HG03135 (cell line): ENCODE measurements at regions not wholly inside any gene's neighbourhood (a gene's known extent, or its start where the extent isn't known, plus 50 kb on each side); places are given as distances from the start of the nearest gene placed in this dataset.
"Not testable (repeated sequence)": the region's sequence is repeated elsewhere in the genome, so short reads cannot be mapped to it uniquely, and the experiment has no call there.

Source experiments
- ATAC-seq: cut with Tn5 transposase; IDR thresholded peaks from one replicate; pipeline ENCODE4 v1.9.1; 2021; ENCODE audit warnings: mild to moderate bottlenecking, moderate library complexity; ENCODE audit not compliant: unreplicated experiment

DNA sequence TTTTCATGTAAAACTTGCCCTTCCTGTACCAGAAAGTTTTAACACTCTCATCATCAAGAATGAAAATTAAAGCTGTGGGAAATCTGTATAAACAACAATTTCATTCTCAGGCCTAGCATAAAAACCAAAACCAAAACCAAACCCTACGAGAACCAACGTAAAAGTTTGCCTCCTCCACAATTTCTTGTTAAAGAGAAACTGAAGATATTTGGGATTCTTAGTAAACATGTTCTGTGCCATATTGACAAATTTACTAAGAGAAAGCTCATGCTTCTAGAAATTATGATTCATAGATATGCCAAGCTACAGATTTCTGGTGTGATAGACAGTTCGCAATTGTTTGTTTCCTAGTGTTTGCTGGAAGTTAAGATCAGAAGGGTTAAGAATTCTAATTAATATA is 801.0 kb upstream of the NUDT12 start:
- no peak for ATAC-seq

DNA sequence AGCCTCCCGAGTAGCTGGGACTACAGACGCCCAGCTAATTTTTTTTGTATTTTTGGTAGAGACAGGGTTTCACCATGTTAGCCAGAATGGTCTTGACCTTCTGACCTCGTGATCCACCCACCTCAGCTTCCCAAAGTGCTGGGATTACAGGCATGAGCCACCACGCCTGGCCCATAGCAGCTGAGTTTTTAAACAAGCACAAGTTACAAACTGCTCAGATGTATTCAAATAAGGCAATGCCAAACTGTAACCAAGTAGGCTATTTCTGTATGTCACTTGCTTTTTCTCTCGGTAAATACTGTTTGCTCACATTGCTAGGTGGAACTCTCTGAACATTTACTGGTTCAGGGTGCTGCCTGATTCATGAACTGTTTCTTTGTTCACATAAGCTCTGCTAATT is 799.3 kb upstream of the NUDT12 start:
- no peak for ATAC-seq

DNA sequence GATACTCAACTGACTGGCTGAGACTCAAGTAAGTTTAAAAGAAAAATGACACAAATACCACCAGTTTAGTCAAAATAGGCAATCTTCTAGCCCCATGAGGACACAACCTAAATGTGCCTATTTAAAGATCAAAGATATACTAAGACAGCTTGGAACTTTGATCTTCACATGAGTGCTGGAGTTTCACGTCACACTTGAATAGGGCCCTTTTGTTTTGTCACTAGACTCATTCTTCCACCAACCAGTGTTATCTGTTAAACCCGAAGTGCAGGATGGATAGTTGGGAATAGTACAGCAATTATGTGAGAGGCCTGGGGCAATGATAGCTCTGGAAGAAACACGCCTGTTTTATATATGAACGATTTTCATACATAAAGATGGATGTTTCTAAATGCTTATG is 792.8 kb upstream of the NUDT12 start:
- ATAC-seq: no peak

DNA sequence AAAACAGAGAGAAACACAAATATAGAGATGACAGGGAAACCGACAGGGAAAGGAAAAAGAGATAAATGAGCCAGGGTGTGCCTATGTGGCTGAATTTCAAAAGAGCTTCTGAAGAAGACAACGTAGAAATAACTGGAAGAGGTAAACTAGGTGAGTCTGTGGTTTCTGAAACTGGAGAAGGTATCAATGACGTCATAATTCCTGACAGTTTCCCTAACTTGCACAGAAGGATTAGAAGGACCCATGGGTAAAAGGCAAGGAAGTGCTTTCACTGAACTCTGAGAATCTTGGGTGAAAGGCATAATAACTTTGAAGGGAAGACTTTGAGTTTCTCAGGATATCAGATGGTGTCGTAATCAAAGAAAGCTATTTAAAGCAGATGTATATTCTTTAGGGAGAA is 790.8 kb upstream of the NUDT12 start:
- no peak for ATAC-seq

DNA sequence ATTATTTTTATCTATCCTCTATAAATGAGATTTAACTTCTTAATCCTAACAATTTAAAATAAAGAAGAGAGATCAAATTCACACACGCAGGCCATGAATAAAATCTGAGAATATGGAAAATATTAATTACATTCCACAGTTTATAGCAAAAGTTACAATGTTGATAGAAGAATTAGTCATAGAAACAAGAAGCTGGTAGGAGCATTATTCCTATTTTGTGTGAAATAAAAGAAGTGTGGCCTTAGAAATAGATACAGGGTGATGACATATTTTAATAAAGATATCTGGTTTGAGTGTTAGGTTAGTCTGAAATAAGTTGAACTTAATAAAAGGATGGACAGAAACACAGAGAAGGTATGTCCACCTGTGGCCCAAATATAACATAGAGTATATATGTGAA is 790.4 kb upstream of the NUDT12 start:
- no peak for ATAC-seq

DNA sequence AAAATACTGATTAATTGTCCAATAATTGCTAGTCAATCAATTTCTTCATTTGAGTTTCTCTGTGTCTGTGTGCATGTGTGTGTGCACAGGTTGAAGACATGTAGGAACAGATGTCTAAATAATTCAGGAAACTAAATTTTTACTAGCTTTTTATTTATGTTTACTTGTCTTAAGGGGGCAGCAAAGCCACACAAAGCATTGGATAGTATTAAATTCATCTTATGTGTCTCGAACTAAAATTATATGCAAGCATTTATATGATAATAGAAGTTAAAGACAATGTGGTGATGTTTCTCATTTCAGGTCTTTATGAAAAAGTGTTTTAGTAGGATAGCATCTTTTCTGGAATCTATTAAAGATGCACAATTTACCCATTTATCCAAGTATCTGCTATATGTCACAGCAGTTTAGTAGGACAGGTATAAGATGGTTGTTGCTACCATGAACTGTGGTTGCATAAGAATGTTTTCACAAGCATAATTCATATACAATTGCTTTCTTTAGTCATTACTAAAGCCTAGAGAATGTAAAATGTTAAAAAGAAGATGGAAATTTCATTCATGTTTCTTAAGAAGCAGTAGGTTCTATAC is 784.6 kb upstream of the NUDT12 start:
- no peak for ATAC-seq

DNA sequence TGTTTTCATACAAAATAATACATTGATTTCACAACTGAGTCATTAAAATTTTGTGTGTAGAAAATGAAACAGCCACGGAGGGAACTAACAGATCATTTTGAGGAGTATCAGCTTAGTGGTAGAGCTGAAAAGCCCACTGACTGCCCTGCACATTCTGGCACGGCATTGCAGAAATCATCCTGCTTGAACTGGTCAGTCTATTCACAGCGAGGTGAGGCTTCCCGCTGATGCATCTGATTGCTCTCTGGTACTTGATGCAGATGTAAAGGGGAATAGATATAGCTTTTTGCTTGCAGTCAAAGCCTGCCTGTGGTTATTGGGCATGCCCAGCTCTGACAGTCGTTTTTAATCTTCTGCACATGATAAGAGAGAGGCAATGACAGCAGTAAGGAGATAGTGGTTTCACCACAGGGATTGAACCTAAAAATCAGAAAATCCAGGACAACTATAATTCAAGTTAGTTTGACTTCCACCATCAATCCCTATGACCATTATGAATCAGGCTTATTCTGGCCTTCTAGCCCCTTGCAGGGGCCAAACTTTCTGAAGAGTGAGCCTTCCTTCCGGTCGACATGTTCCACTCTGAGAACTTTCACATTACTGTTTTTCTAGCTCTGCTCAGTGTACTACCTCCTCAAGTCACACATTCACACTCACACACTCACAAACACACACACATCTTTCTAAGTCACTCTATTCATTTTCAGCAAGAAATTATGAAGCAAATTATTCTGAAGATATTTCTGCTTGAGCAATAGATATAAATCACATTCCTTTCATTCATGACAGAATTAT is 782.8 kb upstream of the NUDT12 start:
- ATAC-seq: no peak

DNA sequence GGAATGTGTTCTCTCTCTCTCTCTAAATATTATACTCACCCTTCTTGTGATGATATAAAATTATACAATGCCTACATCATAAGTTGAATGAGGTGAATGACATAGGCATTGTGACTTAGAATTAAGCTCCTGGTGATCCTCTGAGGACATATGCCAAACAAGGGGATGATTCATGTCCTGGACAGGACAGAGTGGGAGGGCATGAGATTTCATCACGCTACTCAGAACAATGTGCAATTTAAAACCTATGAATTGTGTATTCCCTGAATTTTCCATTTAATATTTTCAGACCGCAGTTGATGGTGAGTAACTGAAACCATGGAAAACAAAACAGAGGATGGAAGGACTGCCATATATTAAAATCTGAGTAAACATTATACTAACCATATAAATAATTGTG is 782.2 kb upstream of the NUDT12 start:
- ATAC-seq: no peak

DNA sequence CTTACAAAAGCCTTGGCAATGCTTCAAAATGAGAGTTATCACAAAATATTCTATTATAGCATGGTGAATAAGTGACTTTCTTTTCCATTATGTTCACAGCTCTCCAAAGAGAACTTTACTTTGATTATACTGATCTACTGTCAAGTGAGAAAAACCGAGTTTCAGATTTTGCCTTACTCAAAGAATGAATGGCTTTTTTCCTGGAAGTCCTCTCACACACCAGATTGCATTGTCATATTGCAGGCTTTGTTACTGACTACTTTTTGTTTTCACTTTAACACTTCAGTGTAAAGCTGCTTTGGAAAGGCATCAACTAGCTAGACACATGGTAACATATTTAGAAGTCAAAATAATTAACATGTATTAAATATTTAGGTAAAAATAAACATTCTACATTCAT is 765.2 kb upstream of the NUDT12 start:
- ATAC-seq: no peak

DNA sequence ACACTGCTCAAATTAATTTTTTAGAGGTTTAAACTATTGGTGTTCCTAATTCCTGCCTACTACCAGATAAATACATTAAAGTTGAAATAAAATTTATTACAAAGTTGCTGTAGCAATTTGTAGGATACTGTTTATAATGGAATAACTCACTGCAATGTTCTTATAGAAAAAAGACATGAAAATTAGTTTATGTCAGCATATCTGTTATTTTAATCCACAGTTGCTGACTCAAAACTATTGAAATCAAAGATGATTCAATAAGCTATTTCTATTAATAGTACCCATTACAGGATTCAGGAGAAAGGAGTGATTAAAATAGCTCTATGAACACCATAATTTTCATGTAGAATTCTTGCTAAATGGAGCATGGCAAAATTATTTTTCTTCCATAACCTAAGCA is 764.4 kb upstream of the NUDT12 start:
- ATAC-seq: no peak

DNA sequence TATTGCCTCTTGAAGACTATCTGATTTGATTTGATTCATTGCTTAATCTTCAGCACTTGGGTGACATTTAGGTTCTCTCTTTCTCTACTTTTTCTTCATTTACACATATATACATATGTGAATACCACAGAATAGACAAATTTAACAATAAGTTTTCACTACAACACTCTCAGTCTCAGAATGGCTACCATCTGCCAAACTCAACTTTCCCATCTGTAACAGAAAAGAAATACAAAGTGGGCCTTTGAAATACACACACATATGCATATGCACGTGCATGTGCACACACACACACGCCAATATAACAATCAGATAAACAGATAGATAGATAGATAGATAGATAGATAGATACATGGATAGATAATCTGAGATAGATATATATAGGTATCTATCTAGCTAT is 762.8 kb upstream of the NUDT12 start:
- no peak for ATAC-seq

DNA sequence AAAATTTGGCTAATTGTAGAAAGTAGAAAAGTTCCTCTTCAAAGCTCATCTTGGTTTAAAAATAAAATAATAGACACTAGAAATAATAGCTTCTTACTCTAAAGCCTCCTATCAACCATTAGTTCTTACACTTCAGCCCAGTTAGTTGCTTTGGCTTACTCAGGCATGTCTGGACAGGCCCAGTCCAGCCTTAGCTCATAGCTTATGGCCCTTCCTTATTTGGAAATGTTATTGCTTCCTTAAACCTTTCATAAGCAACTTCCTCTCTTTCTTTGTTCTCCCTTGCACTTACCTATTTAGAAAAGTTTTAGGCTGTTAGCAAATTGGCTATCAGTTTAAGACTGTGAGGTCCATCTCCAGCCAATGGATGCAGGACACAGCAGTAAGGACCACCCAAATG is 754.1 kb upstream of the NUDT12 start:
- ATAC-seq: not testable (repeated sequence)

DNA sequence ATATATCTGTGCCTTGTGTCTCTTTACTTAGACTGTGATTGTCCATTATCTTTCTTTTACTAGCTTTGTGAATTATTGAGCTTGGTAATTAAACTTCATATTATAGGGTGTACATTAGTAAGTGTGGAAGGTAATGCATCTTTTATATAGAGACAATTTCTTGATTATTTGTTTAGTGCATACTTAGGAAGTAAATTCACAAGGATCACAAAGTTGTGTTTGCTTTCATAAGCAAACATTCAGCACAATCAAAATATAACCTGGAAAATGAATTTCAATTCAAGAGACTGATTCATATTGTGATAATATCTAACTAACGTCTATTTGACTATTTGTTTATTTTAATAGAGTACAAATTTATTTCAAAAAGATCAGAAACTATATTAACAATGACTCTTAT is 749.9 kb upstream of the NUDT12 start:
- ATAC-seq: no peak

DNA sequence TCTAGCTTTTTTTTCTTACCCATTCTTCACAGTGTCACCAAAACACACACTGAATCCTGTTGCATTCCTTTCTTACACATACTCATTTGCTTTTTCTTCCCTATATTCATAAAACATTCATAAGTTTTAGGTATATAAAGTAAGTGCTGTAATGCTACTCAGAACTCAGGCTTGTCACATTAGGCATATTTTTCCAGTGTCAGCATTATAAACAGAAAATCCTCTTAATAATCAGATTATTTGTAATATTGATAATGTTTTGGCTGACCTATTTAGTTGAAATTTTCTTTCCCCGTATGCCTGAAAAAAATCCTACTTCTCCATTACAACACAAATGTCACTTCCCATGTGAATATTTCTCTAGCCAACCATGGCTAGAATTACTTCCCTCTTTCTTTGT is 743.0 kb upstream of the NUDT12 start:
- ATAC-seq: no peak

DNA sequence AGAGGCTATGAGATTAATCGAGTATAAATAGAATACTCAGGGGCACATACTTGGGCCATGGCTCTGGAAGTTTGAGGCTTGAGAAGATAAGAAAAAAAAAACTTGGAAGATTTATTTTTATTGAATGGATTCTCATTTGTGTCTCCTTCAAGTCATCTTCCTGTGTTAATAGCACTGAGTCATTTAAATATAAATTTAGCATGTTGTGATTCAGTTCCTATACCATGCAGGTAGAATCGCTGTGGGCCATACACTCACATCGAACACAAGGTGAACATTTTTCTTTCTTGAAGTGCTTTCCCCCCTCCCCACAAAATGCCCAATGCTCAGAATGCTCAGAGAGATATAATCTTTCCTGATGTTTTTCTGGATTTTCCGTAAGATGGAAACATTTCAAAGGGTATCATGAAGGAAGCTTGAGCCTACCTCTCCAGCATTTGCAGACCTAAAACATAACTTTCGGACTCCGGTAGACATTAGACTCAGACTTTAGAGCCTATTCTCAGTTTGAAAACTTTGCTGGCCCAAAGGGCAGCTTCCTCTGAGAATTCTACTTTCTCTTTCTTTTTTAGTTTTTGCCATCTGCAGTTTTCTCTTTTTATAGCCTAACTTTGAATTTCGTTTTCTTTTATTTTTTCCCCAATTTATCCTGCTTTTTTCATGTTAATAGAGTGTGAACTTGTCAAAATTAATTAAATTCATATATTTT is 737.6 kb upstream of the NUDT12 start:
- ATAC-seq: no peak

DNA sequence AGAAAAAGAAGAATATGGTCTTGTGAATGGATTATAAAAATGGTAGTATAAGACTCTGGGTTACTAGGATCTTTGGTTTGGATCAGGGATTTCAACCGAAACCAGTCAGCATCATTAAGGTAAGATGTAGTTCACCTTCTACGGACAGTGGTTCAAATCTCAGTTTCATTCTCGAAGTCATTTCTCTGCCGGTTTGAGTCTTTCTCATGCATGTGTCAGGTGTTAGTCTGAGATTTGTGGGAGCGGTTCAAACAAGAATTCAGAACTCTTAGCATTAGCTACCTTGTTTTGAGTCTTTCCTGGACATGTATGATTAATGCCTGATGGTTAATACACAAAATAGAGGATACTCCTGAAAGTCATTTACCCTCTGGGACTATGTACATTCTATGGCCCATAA is 735.9 kb upstream of the NUDT12 start:
- ATAC-seq: no peak

DNA sequence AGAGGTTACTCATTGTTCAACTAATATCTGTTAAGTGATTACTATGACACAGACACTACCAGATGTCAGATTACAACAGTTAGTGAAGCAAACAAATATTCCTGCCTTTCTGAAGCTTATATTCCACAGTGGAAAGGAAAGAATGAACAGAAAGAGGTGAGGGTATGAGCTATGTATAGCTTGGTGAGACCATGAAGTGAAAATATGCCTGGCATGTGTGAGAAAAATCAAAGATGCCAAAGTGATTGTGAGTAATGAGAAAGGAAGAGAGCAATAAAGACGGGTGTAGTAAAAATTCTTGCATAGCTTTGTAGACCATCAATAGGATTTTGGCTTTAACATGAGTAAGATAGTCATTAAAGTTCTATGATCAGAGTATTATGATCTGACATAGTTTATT is 734.5 kb upstream of the NUDT12 start:
- ATAC-seq: no peak

DNA sequence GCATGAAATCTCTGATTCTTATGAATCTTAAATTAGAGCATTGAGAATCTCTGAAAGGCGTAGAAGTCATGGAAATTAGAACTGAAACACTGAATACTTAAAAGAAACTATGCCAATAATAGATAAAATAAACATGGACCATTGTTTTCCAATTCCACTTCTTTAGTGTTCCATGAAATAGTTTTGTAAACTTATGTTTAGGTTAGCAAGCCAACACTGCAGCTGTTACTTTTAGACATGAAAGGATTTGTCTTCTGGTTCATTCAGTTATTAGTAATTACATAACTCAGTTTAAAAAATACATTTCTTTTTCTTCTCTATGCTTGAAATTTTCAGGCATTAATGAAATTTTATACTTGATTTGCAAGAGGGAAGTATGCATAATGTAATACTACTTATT is 733.4 kb upstream of the NUDT12 start:
- ATAC-seq: no peak

DNA sequence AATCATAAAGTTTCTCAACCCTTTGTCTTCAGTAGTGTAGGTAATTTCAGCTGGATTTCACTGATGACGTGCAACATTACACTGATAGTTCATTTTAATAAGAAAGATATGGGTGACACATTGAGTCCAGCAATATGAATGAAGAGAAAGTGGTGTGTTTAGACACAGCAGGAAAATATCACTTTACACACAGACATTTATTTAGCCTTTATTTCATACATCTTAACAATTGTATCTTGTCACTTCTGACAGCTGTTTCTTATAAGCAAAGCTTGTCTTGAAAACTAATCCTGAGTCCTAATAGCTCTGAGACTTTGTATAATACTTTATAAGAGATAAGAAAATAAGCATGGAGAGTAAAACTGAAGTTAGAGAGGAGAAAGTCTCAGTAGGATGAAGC is 720.5 kb upstream of the NUDT12 start:
- ATAC-seq: no peak

DNA sequence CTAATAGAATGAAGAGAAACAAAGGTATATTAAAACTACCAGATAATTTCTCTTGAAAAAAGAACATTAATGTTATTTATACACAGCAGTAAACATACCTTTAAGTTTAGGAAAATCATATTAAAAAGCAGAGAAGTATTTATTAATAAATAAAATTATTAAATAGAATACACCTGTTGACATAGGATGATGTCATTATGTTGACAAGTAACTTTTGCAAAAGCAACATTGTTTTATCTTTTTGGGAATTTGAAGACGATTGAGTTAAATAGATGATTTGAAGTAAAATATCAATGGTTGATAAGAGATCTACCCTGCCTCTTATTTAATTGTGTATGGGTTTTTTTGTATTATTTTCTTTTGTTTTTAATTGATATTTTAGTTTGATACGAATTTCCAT is 711.1 kb upstream of the NUDT12 start:
- ATAC-seq: no peak

DNA sequence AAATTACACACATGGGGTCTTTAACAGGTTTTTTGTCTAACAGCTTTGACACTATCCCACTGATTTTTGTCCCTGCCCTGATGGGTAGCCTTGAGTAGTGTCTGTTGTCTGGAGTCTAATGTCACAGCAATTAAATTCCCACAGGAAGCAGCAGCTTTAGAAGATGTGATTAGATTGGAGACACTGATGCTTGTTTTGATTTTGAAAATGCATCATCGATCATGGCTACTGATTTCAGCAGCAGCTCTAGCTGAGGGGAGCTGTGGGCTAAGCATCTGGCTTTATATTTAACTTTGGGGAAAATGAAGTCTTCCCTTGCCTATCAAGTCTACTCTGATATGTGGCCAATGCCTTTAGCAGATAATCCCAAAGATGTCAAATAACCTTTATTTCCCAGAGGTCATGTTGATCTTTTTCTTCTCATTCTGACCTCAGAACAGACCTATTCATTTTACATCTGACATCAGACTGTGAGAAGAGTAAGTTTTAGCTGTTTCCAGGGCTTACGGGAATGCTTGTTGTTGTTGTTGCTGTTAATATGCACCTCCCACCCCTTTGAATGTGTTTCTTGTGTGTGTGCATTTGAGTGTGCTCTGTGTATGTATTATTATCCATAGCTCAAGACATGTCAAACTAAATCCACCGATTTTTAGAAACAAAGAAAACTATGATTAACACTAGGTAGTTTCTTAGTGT is 704.9 kb upstream of the NUDT12 start:
- ATAC-seq: no peak

DNA sequence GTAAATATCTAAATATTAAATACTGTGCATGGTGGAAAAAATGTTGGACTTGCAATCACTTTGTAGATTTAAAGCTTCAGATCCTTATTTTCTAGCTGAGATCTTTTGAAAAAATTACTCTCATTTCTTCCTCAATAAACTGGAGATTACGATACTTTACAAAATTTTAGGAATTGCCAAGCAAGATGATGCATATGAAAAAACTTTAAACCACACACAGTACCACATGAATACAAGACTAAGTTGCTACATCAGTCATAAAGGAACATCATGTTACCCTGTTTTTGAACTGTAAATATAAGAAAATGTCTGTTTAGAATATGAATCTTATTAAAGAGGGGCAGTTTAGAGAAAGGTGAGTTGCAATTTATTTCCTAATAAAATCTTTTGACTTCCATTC is 703.6 kb upstream of the NUDT12 start:
- ATAC-seq: no peak
